Activated CD8-positive, alpha-beta memory T cell treated with anti-CD3 and anti-CD28 coated beads for 36 hours (primary cell): ENCODE measurements at regions not wholly inside any gene's neighbourhood (a gene's known extent, or its start where the extent isn't known, plus 50 kb on each side); places are given as distances from the start of the nearest gene placed in this dataset.
"Not testable (repeated sequence)": the region's sequence is repeated elsewhere in the genome, so short reads cannot be mapped to it uniquely, and the experiment has no call there.

Experiments
- CTCF ChIA-PET: fragments of 350-600 bp; sonication (Branson Sonifier 250); formaldehyde crosslinking; loops from one replicate; lab custom pipeline; 2021; ENCODE audit warnings: antibody characterized with exemption; lab: Charles Lee
- POLR2A ChIA-PET: fragments of 350-600 bp; sonication (Branson Sonifier 250); formaldehyde crosslinking; loops from one replicate; lab custom pipeline; 2021; ENCODE audit warnings: antibody characterized with exemption; lab: Charles Lee

DNA sequence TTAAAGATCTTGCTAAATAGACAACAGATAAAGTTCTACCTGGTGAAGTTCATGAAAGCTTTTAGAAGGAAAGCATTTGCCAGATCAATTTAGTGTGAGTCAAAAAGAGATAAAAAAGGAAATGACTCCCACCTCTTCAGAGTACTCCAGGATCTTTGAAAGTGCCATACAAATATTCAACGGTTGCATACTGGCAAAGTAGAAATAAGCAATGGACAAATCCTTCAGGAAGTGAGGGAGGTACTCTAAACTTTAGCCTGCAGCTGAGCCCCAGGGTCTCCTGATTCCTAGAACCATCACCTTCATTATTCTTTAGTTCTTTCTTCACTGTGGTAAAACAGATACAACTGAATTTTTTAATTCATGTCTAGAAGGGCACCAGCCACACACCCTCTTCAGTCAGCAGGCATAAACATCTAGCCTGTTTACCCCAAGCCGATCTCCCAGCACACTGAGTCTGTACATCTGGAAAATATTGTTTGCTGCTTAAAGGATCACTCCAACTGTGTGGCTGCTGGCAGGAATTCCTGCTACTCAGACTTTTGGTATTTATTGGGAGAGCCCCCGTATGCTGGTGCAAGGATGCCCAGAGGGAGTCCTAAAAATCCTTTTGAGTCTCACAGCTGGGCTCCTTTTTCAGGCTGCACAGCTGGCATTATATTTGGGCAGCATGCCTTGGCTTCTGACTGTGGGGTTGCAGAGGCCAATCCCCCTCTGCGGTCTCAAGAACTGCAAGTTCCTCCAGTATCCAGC lies 72.3 kb upstream of the SESTD1 start:
- ChIA-PET POLR2A (no interaction called here), CTCF (no interaction called here)

DNA sequence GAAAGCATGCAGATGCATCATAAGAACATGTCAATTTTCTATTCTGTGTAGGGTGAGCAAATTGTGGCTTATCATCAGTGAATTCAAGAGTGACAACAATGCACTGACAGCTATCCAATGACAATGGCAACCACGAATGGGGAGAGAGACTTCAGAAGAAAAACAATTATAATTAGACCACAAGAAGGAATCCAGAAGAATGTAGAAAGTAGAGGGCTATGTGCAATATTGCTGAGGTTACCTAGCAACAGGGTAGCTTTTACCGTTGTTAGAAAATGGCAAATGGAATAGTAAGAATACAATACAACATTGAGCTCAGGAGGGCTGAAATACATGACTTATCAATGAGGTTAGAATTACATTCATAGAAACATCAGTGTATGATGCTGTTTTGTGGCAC lies 71.1 kb upstream of the SESTD1 start:
- ChIA-PET CTCF (no interaction called here), POLR2A (no interaction called here)

GRCh38 chr2:179332903-179333302 lies 68.3 kb upstream of the SESTD1 start:
- ChIA-PET POLR2A (no interaction called here), CTCF (no interaction called here)

- POLR2A ChIA-PET = no interaction called here
Measured at GRCh38 chr2:179331061-179331460, 66.4 kb upstream of the SESTD1 start.

DNA sequence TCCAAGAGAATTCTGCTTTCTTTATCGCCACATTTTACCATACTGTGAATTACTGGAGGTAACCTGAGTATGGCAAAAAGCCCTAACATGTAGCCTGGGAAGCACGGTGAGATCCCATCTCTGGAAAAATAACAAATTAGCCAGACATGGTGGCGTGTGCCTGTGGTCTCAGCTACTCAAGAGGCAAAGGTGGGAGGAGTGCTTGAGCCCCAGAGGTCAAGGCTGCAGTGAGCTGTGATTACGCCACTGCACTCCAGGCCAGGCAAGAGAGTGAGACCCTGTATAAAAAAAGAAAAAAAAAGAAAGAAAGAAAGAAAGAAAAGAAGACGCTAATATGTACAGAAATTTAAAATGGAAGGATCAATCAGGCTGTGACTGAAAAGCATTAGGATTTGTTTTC lies 57.7 kb upstream of the SESTD1 start:
- POLR2A ChIA-PET = no interaction called here
- CTCF ChIA-PET = no interaction called here

More at GRCh38 chr2:179331061-179331460, 66.4 kb upstream of the SESTD1 start:
- CTCF ChIA-PET = no interaction called here

GRCh38 chr2:179321034-179321433 lies 56.4 kb upstream of the SESTD1 start:
- POLR2A ChIA-PET, CTCF ChIA-PET: not testable (repeated sequence)

DNA sequence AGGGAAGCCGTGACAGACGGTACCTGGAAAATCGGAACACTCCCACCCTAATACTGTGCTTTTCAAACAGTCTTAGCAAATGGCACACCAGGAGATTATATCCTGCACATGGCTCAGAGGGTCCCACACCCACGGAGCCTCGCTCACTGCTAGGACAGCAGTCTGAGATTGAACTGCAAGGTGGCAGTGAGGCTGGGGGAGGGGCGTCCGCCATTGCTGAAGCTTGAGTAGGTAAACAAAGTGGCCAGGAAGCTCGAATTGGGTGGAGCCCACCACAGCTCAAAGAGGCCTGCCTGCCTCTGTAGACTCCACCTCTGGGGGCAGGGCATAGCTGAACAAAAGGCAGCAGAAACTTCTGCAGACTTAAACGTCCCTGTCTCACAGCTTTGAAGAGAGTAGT lies 50.1 kb upstream of the SESTD1 start:
- CTCF ChIA-PET, POLR2A ChIA-PET: not testable (repeated sequence)
